ENCODE measurements at regions not wholly inside any gene's neighbourhood (a gene's known extent, or its start where the extent isn't known, plus 50 kb on each side); places are given as distances from the start of the nearest gene placed in this dataset.

GRCh38 chr16:85462714-85463611, 150.2 kb upstream of the GSE1 start:
- no peak for DNase-seq

GRCh38 chr16:85463672-85464382, 149.3 kb upstream of the GSE1 start:
- DNase-seq: no peak

GRCh38 chr16:85464383-85465305, 148.5 kb upstream of the GSE1 start:
- DNase-seq: no peak

GRCh38 chr16:85465328-85466303, 147.5 kb upstream of the GSE1 start:
- no peak for DNase-seq

GRCh38 chr16:85466304-85466700, 146.8 kb upstream of the GSE1 start:
- no peak for DNase-seq

DNA sequence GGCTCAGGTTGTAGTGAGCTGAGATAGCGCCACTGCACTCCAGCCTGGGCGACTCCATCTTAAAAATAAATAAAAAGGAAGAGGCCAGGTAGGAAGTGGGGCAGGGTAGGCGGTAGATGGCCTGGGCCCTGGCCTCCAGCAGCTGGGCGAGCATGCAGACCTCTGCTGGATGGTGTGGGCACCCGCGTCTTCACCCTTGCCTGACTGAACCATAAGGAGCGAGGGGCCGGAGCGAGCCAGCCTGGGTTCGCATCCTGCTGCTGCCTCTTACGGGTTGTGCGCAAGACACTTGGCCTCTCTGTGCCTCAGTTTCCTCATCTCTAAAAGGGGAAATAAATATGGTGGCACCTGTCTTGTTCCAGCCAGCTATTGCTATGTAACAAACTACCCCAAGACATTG, 146.1 kb upstream of the GSE1 start:
- no peak for DNase-seq

DNA sequence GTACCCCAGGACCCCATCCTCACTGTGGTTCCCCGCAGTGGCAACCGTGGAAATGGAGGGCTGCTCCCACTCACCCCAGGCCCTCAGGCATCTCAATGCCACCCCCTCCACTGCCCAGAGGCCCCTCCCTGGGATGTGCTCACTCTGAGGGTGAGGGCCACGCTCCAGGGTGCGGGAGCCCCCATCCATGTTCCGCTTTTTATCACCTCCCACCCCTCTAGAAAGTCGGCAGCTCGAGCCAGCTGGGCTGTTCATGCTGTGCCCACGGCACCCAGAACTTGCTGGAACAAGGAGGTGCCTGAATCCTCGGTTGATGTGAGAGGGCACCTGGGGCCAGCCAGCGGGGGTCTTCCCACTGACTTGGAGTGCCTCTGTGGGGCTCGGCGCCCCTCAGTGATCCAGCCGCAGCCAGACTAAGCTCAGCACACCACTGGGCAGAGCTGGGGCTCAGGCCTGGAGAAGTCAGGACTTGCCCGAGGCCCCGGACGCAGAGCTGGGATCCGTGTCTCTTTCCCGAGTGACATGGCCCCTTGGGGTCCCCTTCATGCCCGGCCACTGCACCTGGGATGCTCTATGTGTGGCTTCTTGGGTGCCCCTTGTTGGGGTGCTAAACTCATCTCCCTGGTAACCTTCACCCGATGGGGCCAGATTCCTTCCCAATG, 143.1 kb upstream of the GSE1 start:
- DNase-seq: no peak

DNA sequence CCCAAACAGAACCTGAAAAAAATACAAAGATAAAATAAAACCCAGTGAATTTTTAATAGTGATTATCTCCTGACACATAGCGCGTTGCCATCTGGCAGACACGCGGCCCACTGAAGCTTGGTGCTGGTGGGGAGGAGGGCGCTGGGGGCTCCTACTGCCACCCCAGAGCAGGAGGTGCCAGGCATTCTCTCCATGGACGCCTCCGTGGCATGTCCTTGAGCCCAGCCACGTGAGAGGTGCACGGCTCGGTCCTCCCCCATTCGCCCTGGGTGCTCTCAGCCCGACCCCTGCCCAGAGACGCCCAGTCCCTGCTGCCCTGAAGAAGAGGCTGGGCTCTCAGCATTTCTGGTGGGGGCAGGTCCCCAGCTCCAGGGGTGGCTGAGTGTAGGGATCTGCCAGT, 142.2 kb upstream of the GSE1 start:
- DNase-seq: peak; percentile 54

- DNase-seq: no peak
Measured at GRCh38 chr16:85471469-85472431, 141.4 kb upstream of the GSE1 start.

DNA sequence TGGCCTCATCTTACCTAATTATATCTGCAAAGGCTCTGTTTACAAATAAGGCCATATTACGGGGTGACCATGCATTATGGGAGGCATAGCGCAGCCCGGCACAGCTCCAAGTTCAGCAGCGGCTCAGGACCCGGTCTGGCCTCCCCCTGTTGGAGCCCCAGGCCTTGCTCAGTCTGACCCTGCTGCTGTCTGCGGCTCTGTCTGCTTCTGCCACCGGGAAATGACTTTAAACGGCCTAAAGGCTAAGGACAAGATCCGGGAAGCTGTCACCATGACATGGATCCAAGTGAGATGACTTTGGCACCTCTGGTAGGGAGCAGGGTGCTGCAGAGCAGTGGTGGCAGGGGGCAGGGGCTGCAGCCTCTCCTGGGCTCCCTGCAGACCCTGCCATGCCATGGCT, 140.6 kb upstream of the GSE1 start:
- DNase-seq: no peak

- DNase-seq: no peak
Measured at GRCh38 chr16:85473323-85473722, 139.8 kb upstream of the GSE1 start.

DNA sequence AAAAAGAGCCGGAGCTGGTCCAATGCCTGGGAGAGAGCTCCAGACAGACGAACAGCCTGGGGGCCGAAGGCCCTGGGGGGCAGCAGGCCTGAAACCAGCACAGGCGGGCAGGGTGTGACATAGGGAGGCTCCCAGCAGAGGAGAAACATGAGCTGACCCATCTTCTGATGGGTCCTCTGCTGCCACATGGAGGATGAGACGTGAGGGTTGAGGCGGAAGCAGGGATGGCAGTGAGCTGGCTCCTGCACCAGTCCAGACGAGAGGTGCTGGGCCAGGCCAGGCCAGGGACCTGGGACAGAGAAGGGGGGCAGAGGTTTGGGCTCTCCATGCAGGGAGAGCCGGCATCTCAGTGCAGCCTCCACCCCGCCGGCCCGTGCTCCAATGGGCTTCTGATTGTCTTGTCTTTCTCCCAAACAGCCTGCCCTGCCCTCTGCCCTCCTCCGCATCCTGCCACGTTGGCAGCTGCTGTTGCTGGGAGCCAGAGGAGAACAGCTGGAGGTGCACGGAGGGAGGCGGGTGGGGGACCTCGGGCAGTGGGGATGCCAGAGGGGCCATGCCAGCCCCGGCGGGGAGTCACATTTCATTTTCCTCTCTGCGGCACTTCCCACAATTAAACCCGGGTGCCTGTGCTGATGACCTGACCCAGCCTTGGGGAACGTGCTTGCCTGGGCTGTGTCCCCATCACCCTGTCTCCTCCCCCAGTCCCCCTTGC, 139.1 kb upstream of the GSE1 start:
- DNase-seq: peak; percentile 89

GRCh38 chr16:85474621-85475217, 138.4 kb upstream of the GSE1 start:
- DNase-seq: no peak

DNA sequence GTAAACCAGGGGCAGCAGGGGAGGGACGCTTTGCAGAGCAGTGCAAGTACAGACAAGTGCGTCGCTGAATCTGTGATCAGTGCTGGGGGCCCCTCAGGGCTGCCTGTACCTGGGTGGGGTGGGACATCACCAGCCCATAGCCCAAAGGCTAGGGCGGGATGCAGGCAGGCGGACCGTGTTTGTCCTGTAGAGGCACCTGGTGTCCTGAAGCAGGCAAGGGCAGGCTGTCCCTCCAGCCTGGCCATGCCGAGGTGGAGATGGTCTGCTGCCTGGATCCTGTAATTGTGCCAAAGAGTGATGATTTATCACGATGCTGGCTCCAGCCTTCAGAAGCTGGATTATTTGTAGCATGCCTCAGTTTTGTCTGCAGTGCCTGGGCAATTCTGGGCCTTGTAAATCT, 137.9 kb upstream of the GSE1 start:
- DNase-seq: peak; percentile 87

DNA sequence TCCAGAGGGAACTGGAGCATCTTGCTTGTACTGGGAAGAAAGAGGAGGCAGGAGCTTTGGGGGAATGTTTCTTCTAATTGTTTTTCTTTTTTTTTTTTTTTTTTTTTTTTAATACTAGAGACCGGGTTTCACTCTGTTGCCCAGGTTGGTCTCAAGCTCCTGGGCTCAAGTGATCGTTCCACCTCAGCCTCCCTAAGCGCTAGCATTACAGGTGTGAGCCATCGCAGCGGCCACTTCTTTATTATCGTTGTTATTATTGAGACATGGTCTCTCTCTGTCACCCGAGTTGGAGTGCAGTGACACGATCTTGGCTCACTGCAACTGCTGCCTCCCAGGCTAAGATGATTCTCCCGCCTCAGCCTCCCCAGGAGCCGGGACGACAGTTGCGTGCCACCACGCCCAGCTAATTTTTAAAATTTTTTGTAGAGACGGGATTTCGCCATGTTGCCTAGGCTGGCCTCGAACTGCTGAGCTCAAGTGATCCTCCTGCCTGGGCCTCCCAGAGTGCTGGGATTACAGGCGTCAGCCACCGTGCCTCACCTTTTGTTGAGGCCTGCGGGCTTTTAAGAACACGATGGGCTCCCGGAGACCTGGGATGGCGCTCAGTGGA, 137.3 kb upstream of the GSE1 start:
- no peak for DNase-seq

DNA sequence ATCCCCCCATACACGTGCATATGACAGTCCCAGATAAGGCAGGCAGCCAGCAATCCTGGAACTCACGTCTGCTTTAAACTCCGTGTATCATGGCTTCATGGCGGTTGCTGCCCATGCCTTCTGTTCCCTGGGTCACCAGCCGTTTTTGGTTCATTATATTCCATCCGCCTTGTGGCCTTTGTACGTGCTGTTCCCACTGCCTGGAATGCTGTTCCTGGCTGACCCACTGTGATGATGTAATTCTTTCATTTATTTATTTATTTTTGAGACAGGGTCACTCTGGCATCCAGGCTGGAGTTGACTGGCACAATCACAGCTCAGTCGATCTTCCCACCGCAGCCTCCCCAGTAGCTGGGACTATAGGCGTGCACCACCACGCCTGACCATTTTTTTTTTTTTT, 136.7 kb upstream of the GSE1 start:
- no peak for DNase-seq

DNA sequence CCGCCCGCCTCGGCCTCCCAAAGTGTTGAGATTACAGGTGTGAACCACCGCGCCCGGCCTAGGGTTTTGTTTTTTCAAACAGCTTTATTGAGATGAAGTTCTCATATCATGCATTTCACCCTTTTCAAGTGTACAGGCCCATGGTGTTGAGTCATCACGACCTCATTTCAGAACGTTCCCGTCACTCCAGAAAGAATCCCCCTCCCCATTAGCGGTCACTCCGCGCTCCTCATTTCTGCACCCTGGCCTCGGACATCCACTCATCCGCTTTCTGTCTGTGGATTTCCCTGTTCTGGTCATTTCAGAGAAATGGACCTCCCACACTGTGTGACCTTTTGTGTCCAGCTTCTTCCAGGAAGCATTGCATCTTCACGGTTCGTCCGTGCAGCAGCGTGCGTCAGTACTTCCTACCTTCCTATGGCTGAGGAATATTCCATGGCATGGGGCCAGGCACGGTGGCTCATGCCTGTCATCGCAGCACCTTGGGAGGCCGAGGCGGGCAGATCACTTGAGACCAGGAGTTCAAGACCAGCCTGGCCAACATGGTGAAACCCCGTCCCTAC, 135.2 kb upstream of the GSE1 start:
- no peak for DNase-seq

Measured in NCI-H1694 treated with DMSO at 0.1 percent for 48 hours (cell line).